Testis (tissue), 2 donors: ENCODE measurements at regions not wholly inside any gene's neighbourhood (a gene's known extent, or its start where the extent isn't known, plus 50 kb on each side); places are given as distances from the start of the nearest gene placed in this dataset.

Experiments
- DNase-seq: peaks from one replicate; pipeline ENCODE4 v3.0.0-alpha.2; 2019
- H3K27ac ChIP-seq, 2 donors: fragments of 200-600 bp; sonication (generic); one replicate each; pipeline ENCODE4 v1.5.1; 2019
- H3K27me3 ChIP-seq: fragments of 200-600 bp; sonication (generic); one replicate; pipeline ENCODE4 v1.5.1; 2019
- H3K36me3 ChIP-seq: fragments of 200-600 bp; sonication (generic); one replicate; pipeline ENCODE4 v1.5.1; 2017; ENCODE audit warnings: low read depth; ENCODE audit errors: missing control alignments
- H3K4me1 ChIP-seq: fragments of 200-600 bp; sonication (generic); one replicate; pipeline ENCODE4 v1.5.1; 2019
- H3K4me3 ChIP-seq, 2 donors: fragments of 200-600 bp; sonication (generic); one replicate each; pipeline ENCODE4 v1.5.1; 2017 to 2019
- H3K9me3 ChIP-seq: fragments of 200-600 bp; sonication (generic); one replicate; pipeline ENCODE4 v1.5.1; 2017
- POLR2A ChIP-seq: fragments of 450-650 bp; IDR thresholded peaks from one replicate; pipeline ENCODE4 v1.6.1; 2017; ENCODE audit warnings: antibody characterized with exemption, mild to moderate bottlenecking, moderate library complexity
- WGBS, 2 donors: methylation state at CpG; one replicate each; pipeline ENCODE4 v1.1.5; 2018; 5-methylcytosine and 5-hydroxymethylcytosine counted together
- intact Hi-C: fragments of 100-400 bp; cut with DNase I; formaldehyde crosslinking; loops from one replicate; pipeline ENCODE4 v1.15.1; 2023; ENCODE audit warnings: low total_unique reads
- TF ChIP-seq, protein P1 (sequence below), 3 experiments: fragments of 450-650 bp in 2 of 3; fragments of 200-600 bp in 1 of 3; sonication (generic) in 1 of 3; IDR thresholded peaks; one replicate each; pipeline ENCODE4 v1.5.1; 2016 to 2019; ENCODE audit warnings: antibody characterized with exemption in 3 of 3, mild to moderate bottlenecking in 2 of 3, moderate library complexity in 1 of 3

DNA sequence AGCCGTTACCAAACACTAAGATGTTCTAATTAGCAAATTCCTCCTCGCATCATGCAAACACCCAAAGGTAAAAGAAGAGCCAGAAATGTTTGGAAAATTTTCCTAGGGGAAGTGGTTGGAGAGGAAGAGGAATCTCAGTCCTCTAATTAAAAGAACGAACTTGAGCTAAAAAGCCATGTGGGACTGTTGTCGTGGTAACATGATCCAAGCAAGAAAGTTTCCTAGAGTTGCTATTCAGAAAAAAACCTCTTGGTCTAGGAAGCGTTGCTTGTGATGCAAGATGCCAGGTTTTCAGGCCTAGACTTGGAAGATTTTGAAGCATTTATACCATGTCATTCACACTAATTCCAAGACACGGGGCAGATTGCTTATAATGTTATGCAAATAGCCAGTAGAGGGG is 106.8 kb upstream of the DOK5 start:
- DNase-seq, result no peak
- H3K4me1 ChIP-seq, result no peaks in the 10 kb centered on the region
- H3K9me3 ChIP-seq, result no peaks in the 10 kb centered on the region
- H3K36me3 ChIP-seq, result no peaks in the 10 kb centered on the region
- TF ChIP-seq, protein P1, sequence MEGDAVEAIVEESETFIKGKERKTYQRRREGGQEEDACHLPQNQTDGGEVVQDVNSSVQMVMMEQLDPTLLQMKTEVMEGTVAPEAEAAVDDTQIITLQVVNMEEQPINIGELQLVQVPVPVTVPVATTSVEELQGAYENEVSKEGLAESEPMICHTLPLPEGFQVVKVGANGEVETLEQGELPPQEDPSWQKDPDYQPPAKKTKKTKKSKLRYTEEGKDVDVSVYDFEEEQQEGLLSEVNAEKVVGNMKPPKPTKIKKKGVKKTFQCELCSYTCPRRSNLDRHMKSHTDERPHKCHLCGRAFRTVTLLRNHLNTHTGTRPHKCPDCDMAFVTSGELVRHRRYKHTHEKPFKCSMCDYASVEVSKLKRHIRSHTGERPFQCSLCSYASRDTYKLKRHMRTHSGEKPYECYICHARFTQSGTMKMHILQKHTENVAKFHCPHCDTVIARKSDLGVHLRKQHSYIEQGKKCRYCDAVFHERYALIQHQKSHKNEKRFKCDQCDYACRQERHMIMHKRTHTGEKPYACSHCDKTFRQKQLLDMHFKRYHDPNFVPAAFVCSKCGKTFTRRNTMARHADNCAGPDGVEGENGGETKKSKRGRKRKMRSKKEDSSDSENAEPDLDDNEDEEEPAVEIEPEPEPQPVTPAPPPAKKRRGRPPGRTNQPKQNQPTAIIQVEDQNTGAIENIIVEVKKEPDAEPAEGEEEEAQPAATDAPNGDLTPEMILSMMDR (IDR thresholded peaks at IDR 0.05), result no peak
- TF ChIP-seq POLR2A, result no peak
- intact Hi-C loops, result no loop called here
- no peak overlapping the region for H3K4me3 ChIP-seq
- H3K27ac ChIP-seq, result no peak overlapping the region
- WGBS, 2 donors, result 21 to 35% methylated on average over 6 of the region's 6 CpGs
- H3K27me3 ChIP-seq, result no peaks in the 10 kb centered on the region

DNA sequence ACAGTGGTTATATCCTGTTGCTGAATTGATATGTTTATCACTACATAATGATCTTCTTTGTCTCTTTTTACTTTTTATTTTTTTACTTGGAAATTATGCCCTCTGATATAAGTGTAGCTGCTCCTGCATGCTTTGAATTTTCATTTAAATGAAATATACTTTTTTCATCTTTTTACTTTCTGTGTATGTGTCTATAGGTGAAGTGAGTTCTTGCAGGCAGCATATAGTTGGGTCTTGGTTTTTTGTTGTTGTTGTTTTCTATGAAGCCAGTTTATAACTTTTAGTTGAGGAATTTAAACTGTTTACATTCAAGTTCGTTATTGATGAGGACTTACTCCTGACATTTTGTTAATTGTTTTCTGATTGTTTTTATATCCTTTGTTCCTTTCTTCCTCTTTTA is 103.1 kb upstream of the DOK5 start:
- WGBS, 2 donors, result 71 to 83% methylated on average over 1 of the region's 1 CpG
- TF ChIP-seq, protein P1 (IDR thresholded peaks at IDR 0.05), result no peak
- TF ChIP-seq POLR2A, result no peak
- intact Hi-C loops, result no loop called here
- Histone ChIP-seq H3K27ac (no peak overlapping the region), H3K27me3 (no peaks in the 10 kb centered on the region), H3K36me3 (no peaks in the 10 kb centered on the region), H3K4me1 (no peaks in the 10 kb centered on the region), H3K9me3 (no peaks in the 10 kb centered on the region), H3K4me3 (no peak overlapping the region)
- no peak for DNase-seq

DNA sequence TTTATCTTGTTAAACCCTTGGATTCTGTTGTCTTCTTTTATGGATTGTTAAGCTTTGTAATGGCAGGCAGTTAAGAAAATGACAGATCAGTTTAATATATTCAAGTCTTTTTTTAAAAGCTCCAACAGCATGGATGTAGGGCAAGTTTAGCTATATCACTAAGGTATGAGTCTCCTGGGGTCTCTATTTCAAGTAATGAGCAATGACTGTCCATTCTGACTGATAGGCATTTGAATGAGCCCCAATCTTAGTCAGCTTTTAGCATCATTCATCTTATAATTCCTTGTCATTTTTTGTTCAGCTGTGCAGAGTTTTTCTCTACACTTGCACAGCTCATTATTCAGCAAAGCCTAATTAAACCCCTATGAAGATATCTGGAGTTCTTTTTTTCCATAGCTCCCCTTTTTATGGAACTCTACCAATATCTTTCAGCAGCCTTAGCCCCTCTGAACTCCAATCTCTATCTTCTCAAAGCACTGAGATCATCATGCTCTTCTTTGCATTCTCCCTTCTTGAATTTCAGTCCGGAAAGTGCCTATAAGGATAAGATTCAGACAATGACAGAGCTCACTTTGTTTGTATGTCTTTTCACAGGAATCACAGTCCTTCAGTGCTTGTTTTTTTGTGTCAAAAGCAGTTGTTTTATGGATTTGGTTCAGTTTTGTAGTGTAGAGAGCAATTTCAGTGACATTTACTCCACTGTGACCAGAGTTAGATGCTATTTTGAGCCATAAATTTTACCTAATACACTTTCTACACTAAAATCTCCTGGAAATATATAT is 97.2 kb upstream of the DOK5 start:
- Histone ChIP-seq H3K4me3 (no peak overlapping the region), H3K27ac (no peak overlapping the region), H3K27me3 (no peaks in the 10 kb centered on the region), H3K4me1 (no peaks in the 10 kb centered on the region), H3K36me3 (no peaks in the 10 kb centered on the region), H3K9me3 (no peaks in the 10 kb centered on the region)
- intact Hi-C loops, result no loop called here
- TF ChIP-seq, protein P1 (IDR thresholded peaks at IDR 0.05), result no peak
- TF ChIP-seq POLR2A, result no peak
- 35 to 50% methylated on average over 1 of the region's 1 CpG for WGBS, 2 donors
- DNase-seq, result no peak

- no peaks in the 10 kb centered on the region for H3K9me3 ChIP-seq
- intact Hi-C loops, result no loop called here
- H3K4me3 ChIP-seq, result no peak overlapping the region
- TF ChIP-seq, protein P1 (IDR thresholded peaks at IDR 0.05), result no peak
- no peak for TF ChIP-seq POLR2A
- WGBS, 2 donors, result 86 to 90% methylated on average over 7 of the region's 7 CpGs
- no peaks in the 10 kb centered on the region for H3K36me3 ChIP-seq
- DNase-seq, result no peak
- no peaks in the 10 kb centered on the region for H3K27me3 ChIP-seq
- H3K27ac ChIP-seq, result no peak overlapping the region
- no peaks in the 10 kb centered on the region for H3K4me1 ChIP-seq
Measured at GRCh38 chr20:54379893-54380584, 95.4 kb upstream of the DOK5 start.
